ENCODE measurements at regions not wholly inside any gene's neighbourhood (a gene's known extent, or its start where the extent isn't known, plus 50 kb on each side); places are given as distances from the start of the nearest gene placed in this dataset.

GRCh38 chrY:15312166-15312565 is 787.8 kb downstream of the NLGN4Y start:
- Histone ChIP-seq H3K36me3 (ENCODE audit: control insufficient read depth, insufficient read depth, low read length) (no peaks in the 10 kb centered on the region), H3K4me3 (replicated peaks in 1 of 4; ENCODE audit: control extremely low read depth in 1 of 4, insufficient read depth in 1 of 4, low read depth in 3 of 4, low read length in 4 of 4) (no peak overlapping the region), H4K20me1 (ENCODE audit: control insufficient read depth, extremely low read depth, insufficient read depth, low read length) (no peaks in the 10 kb centered on the region), H3K9ac (ENCODE audit: insufficient read depth, low read length) (no peak overlapping the region), H3K79me2 (ENCODE audit: control insufficient read depth, insufficient read depth, low read length) (no peaks in the 10 kb centered on the region), H3K4me2 (ENCODE audit: extremely low read depth, insufficient read depth, low read length) (no peak overlapping the region), H2AFZ (ENCODE audit: low read length) (no peak overlapping the region), H3K4me1 (ENCODE audit: control insufficient read depth, extremely low read depth, insufficient read depth, low read length) (no peaks in the 10 kb centered on the region), H3K9me3 (ENCODE audit: control insufficient read depth, insufficient read depth, low read depth, low read length) (no peaks in the 10 kb centered on the region), H3K27ac (ENCODE audit: insufficient read depth, low read length) (no peak overlapping the region), H3K27me3 (ENCODE audit: control insufficient read depth, insufficient read depth, low read length) (no peaks in the 10 kb centered on the region)
- DNase-seq (ENCODE audit: low read depth in 2 of 2): no peak
- no peak for TF ChIP-seq CTCF (conservative IDR thresholded peaks at IDR 0.05 in 1 of 2, IDR thresholded peaks at IDR 0.05 in 1 of 2; ENCODE audit: low read depth in 1 of 2, low read length in 2 of 2)

GRCh38 chrY:15324189-15324588 is 799.9 kb downstream of the NLGN4Y start:
- H3K4me3 ChIP-seq (replicated peaks in 1 of 4; ENCODE audit: control extremely low read depth in 1 of 4, insufficient read depth in 1 of 4, low read depth in 3 of 4, low read length in 4 of 4): no peak overlapping the region
- DNase-seq (ENCODE audit: low read depth in 2 of 2): peak in 1 of 2 donors; percentile 15
- H4K20me1 ChIP-seq (ENCODE audit: control insufficient read depth, extremely low read depth, insufficient read depth, low read length): no peaks in the 10 kb centered on the region
- no peaks in the 10 kb centered on the region for H3K9me3 ChIP-seq (ENCODE audit: control insufficient read depth, insufficient read depth, low read depth, low read length)
- no peak overlapping the region for H3K9ac ChIP-seq (ENCODE audit: insufficient read depth, low read length)
- no peaks in the 10 kb centered on the region for H3K27me3 ChIP-seq (ENCODE audit: control insufficient read depth, insufficient read depth, low read length)
- no peaks in the 10 kb centered on the region for H3K79me2 ChIP-seq (ENCODE audit: control insufficient read depth, insufficient read depth, low read length)
- TF ChIP-seq EZH2 (IDR thresholded peaks at IDR 0.05; ENCODE audit: low read length, missing control alignments) (no peak), CTCF (conservative IDR thresholded peaks at IDR 0.05 in 1 of 2, IDR thresholded peaks at IDR 0.05 in 1 of 2; ENCODE audit: low read depth in 1 of 2, low read length in 2 of 2) (no peak)
- H3K4me1 ChIP-seq (ENCODE audit: control insufficient read depth, extremely low read depth, insufficient read depth, low read length): no peaks in the 10 kb centered on the region
- H3K36me3 ChIP-seq (ENCODE audit: control insufficient read depth, insufficient read depth, low read length): no peaks in the 10 kb centered on the region
- no peak overlapping the region for H3K4me2 ChIP-seq (ENCODE audit: extremely low read depth, insufficient read depth, low read length)
- H3K27ac ChIP-seq (ENCODE audit: insufficient read depth, low read length): no peak overlapping the region
- no peak overlapping the region for H2AFZ ChIP-seq (ENCODE audit: low read length)

- Histone ChIP-seq H4K20me1 (ENCODE audit: control insufficient read depth, extremely low read depth, insufficient read depth, low read length) (no peaks in the 10 kb centered on the region), H3K27me3 (ENCODE audit: control insufficient read depth, insufficient read depth, low read length) (no peaks in the 10 kb centered on the region), H3K4me3 (replicated peaks in 1 of 4; ENCODE audit: control extremely low read depth in 1 of 4, insufficient read depth in 1 of 4, low read depth in 3 of 4, low read length in 4 of 4) (no peak overlapping the region), H3K4me1 (ENCODE audit: control insufficient read depth, extremely low read depth, insufficient read depth, low read length) (no peaks in the 10 kb centered on the region), H3K79me2 (ENCODE audit: control insufficient read depth, insufficient read depth, low read length) (no peaks in the 10 kb centered on the region), H3K27ac (ENCODE audit: insufficient read depth, low read length) (no peak overlapping the region), H3K36me3 (ENCODE audit: control insufficient read depth, insufficient read depth, low read length) (no peaks in the 10 kb centered on the region), H3K4me2 (ENCODE audit: extremely low read depth, insufficient read depth, low read length) (no peak overlapping the region), H2AFZ (ENCODE audit: low read length) (no peak overlapping the region), H3K9ac (ENCODE audit: insufficient read depth, low read length) (no peak overlapping the region), H3K9me3 (ENCODE audit: control insufficient read depth, insufficient read depth, low read depth, low read length) (no peaks in the 10 kb centered on the region)
- DNase-seq (ENCODE audit: low read depth in 2 of 2): no peak
- TF ChIP-seq CTCF (conservative IDR thresholded peaks at IDR 0.05 in 1 of 2, IDR thresholded peaks at IDR 0.05 in 1 of 2; ENCODE audit: low read depth in 1 of 2, low read length in 2 of 2) (no peak), EZH2 (IDR thresholded peaks at IDR 0.05; ENCODE audit: low read length, missing control alignments) (no peak)
Measured at GRCh38 chrY:15325201-15325600, 800.9 kb downstream of the NLGN4Y start.
